Globus pallidus (tissue), 1 donor: ENCODE measurements at regions not wholly inside any gene's neighbourhood (a gene's known extent, or its start where the extent isn't known, plus 50 kb on each side); places are given as distances from the start of the nearest gene placed in this dataset.
"Not testable (repeated sequence)": the region's sequence is repeated elsewhere in the genome, so short reads cannot be mapped to it uniquely, and the experiment has no call there.

ENCODE experiments used
- DNase-seq: peaks from one replicate; pipeline ENCODE4 v3.0.0-alpha.2; 2015; ENCODE audit warnings: low spot score

DNA sequence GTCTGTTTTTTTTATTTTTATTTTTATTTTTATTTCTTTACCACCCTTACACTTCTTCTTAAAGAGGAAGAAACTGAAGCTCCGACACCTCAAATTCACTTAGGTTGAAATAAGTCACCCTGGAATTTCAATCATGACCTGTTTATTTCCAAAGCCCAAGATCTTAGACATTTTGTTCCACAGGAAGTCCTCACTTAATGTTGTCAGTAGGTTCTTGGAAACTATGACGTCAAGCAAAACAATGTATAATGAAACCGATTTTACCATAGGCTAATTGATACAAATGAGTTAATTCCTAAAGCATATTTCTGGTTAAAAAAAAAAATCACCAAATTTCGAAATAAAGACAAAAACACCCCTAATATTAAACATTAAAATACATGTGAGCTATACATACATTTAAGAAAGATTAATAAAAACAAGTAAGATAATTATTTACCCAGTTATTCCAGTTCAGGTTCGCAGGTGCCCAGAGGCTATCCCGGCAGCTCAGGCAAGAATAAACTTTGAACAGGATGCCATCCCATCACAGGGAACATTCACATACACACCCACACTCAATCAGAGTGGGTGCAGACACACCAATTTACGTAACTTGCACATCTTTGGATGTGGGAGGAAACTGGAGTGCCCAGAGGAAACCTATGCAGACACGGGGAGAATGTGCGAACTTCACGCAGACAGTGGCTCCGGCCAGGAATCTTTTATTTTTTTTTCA, 391.0 kb downstream of the RAP2B start:
- DNase-seq: no peak

GRCh38 chr3:153553605-153553945, 391.5 kb downstream of the RAP2B start:
- DNase-seq: no peak

DNA sequence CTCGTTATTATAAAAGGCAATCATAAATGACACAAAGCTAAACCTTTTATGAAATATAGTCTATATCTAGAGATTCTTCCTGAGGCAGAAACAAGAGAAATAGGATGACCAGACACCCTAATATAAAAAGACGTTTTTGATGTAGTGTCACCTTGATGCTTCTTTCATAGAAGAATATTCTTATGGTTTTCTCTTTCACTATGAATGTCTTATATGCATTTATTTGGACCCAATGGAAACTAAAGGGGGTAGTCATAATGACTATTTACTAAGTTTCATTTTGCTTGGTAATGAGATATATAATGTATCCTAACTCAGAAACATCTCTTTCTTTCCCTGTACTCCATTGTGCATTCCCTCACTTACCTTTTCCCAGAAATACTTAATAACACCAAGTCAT, 393.9 kb downstream of the RAP2B start:
- DNase-seq: no peak

- not testable (repeated sequence) for DNase-seq
These were observed 397.3 kb downstream of the RAP2B start for GRCh38 chr3:153559366-153559765.

- DNase-seq: no peak
These were observed 405.0 kb downstream of the RAP2B start for GRCh38 chr3:153567011-153567410.

DNA sequence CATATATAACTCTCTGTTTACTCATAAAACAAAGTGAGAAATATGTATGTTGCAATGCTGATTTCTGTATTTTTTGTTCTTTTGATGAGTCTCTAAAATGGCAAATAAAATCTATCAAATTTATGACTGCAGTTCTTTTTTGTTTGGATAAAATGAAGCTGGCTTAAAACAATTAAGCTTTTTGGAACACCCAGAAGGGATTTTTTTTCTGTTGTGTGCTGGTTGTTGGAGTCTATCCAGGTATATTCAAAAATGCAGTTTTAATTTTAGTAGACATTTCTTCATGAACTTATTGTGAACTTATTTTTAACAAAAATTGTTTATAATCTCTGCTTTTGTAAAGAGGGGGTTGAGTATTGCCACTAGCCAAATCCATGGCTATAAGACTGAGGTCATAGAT, 405.5 kb downstream of the RAP2B start:
- DNase-seq: no peak

GRCh38 chr3:153570481-153570880, 408.5 kb downstream of the RAP2B start:
- DNase-seq: not testable (repeated sequence)

- DNase-seq: no peak
These were observed 410.1 kb downstream of the RAP2B start for GRCh38 chr3:153572165-153572564.

DNA sequence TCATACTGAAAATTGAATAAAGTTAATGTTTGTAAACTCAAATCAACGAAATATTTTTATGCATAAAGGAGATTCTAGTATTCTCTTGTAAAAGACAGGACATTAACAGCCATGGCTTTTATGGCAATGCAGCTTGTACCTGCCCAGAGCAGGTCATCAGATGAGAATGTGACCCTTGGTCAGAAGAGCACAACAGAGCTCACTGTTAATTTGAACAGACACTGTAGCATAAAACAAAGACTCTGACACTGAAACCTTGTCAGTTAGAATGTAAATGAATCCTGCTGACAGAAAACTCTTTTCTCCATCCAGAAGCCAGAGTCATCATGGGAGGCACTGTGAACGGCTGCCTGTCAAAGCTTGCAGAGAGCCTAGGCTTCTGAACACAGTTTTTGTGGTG, 410.6 kb downstream of the RAP2B start:
- DNase-seq: no peak

DNA sequence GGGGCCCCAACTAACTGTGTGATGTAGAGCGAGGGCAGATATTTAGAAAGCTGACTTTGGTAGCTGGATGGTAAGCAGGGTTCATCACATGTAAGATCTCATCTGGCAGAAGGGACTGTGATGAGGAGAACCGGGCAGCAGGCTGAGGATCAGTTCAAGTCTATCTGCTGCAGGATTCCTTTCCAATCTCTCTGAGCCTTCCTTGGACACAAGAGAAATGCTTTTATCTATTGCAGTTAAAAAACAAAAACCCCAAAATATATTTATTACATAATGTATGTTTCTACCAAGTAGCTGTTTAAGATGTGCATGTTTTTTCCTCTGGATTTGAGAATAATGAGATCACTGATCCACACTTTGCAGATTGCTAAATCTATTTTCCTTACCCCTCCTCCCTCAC, 411.5 kb downstream of the RAP2B start:
- no peak for DNase-seq

GRCh38 chr3:153574445-153574844, 412.4 kb downstream of the RAP2B start:
- no peak for DNase-seq

DNA sequence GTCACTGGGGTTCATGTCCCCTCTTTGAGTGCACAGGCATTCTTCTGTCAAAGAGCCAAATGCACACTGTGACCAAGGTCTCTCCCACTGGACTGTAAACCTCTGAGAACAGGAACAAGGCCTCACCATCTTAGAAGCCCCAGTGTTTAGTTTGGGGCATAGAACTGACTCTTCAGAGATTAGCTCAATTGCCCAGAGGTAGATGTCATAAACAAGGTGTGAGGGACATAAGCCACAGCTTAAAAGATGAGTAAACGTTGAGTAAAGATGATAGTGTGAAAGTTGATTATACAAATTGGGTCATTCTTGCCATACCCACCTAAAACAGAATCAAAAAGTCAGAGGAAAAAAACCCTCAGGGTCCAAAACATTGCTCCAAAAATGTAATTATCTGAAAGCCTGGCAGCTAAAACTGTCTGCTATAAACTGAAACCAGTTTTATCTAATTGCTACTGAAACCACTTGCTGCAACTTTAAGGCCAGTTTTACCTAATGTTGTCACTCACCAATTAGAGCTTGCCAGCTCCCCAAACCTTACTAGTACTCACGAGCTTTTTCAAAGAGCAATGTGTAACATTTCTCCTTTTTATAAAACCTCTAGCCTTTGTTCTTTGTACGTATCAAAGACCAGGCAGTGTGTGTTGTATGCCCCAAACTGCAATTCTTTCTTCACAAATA, 415.2 kb downstream of the RAP2B start:
- DNase-seq: no peak

- DNase-seq: no peak
These were observed 416.0 kb downstream of the RAP2B start for GRCh38 chr3:153578046-153578445.

DNA sequence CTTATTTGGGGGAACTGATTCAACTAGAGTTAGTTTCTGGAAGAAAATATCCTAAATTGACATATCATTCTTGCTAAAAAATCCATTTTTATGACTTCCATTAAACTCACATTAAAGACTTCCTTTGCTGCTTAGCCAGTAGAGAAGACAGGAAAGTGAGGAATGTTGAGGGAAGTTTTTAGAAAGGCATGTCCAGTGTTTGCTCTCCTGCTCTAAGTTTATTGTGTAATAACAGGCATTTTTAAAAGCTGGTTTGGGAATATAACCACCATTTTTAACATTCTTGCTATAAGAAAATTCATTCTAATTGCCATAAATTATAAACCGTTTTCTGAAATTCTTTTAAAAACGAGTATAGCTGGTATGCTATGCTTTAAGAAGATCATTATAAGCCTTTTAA, 428.0 kb downstream of the RAP2B start:
- DNase-seq: no peak

GRCh38 chr3:153591561-153592245, 429.7 kb downstream of the RAP2B start:
- no peak for DNase-seq

DNA sequence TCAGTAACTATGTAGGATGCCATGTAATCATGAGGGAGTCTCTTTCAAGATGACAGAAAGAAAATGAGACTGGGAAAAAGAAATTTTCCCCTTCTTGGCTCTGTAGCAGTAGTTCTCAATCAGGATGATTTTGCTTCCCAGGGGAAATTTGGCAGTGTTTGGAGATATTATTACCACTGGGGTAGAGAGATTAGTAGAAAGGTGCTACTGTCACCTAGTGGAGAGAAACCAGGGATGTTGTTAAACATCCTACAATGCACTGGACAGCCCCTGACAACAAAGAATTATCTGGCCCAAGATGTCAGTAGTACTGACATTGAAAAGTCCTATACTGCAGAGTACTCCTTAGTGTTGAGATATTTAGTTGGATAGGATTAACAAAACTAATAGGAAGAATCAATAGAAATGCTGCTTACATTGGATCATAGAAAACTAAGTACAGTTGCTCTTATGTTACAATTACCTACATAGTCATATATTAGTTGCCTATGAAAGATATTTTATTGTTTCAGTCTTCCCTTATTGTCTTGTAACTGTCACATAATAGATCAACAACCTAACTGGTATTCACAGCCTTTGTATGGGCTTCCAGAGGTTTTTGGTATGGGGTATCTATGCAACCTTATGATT, 433.3 kb downstream of the RAP2B start:
- no peak for DNase-seq

DNA sequence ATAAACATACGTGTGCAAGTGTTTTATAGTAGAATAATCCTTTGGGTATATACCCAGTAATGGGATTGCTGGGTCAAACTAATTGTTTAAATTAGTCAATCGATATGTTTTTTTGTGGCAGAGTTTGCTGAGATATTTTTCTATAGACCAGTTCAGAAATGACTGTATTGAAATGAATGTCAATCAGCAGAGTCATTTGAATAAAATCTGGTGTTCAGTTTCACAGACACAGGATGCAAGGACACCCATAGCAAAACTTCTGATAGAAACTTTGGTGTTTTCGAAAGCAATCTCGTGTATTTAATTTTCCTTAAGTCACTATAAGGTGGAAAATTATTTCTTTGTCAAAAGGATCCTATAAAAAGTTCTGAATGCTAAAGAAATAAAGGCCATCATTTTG, 434.4 kb downstream of the RAP2B start:
- DNase-seq: no peak

GRCh38 chr3:153599685-153600084, 437.7 kb downstream of the RAP2B start:
- no peak for DNase-seq

DNA sequence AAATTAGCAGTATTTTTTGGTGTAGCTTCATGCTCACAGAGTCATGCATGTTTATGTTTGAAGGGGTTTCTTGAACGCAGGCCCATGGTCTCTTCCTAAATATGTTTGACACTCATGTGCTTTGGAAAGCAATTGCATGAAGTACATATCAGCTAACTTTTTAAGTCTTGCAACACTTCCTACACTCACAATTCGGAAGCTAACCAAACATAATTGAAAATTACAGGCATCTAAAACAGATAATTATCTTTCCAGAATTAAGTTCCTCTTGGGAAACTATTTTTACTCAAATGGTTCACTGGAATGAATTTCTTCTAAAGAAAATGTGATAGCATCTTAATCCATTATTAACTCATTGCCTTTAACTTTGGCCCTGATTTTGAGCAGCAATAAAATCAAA, 438.9 kb downstream of the RAP2B start:
- no peak for DNase-seq

DNA sequence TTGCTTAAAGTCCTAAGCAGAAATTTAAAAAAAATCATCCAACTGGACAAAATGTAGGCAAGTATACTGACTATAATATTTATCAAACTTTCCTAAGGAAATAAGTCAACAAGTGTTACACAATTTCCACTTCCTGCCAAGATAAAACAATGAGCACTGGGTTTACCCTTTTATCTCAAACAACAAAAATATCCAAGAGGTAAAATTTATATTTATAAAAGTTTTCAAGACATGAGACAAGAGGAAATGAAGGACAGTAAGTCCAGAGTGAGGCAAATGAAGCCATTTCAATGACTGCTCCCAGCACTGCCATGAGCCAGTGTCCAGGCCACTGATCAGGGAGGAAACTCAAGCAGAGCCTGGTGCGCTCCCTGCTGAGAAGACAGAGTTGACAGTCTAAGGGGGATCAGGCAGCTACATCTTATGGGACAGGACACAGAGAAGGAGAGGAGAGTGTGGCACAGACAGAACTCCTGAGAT, 439.4 kb downstream of the RAP2B start:
- no peak for DNase-seq

DNA sequence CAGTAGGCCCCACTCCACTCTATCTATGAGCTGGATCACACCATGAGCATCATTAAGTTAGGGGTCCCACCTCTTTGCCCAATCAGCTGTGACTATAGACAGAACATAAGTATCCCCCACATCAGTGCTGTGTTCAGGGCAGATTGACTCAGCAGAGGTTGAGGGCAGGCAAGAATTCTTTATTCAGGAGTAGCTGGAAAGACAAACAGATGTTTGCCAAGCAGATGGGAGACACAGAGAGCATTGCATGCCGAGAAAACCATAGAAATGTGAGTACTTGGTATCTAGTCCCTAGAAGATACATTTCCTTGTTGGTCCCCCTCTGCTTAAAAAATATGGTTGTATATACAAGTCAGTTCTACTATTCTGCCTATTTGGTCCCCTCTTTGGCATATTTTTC, 440.8 kb downstream of the RAP2B start:
- no peak for DNase-seq

GRCh38 chr3:153614140-153614539, 452.1 kb downstream of the RAP2B start:
- no peak for DNase-seq

DNA sequence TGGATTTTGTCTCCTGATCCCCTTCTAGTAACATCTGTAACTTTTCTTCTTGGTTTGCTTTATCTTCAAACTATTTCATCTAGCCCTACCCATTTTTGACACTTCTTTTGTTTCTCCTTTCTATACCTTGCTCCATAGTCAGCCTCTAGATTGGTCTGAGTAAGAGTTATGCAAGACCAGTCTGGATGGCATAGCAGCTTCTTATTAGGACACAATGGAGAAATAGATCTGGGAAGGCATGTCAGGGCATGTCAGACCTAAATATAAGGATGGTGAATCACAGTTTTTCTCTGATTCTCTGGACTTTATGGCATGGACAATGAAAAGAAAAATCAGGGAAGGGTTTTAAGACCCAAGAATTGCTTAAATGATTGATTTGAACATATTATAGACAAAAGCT, 452.5 kb downstream of the RAP2B start:
- no peak for DNase-seq
